ENCODE measurements at regions not wholly inside any gene's neighbourhood (a gene's known extent, or its start where the extent isn't known, plus 50 kb on each side); places are given as distances from the start of the nearest gene placed in this dataset.

DNA sequence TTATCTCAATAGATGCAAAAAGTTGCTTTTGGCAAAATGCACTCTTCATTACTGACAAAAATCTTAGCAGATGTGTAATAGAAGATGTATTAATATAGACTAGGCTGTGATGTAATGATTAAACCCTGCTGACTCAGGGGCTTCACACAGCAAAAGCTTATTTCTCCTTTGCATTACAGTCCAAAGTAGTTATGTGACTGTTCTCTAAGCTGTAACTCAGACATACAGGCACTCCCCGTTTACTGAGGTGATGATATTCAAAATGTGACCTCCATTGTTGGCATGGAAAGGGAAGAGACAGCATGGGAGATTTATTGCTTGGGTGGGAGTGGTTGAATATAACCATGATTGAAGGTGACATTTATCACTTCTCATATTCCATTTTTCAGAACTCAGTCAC lies 331.5 kb downstream of the SNAPC1 start:
- no peak for DNase-seq (ENCODE audit: low spot score)

- no peak for DNase-seq (ENCODE audit: low spot score)
These were observed 334.9 kb downstream of the SNAPC1 start for GRCh38 chr14:62097072-62097471.

- DNase-seq (ENCODE audit: low spot score) = no peak
These were observed 335.6 kb downstream of the SNAPC1 start for GRCh38 chr14:62097824-62098223.

DNA sequence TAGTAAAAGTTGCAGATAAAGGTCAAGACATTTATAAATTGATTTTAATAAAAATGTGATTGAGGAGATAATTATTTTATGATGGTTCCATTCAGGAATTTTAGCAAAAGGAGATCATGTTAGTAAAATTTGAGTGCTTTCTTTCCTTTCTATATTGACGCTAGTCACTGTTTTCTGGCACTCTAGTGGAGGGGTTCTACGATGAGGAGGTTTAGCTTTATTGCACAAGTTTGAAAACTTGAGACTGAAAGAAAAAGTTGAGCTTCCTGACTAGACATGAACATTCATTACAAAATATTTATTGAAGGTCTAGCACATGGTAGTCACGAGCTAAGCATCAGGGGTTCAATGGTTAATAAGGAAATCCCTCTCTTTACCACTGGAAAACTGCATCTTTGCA lies 336.1 kb downstream of the SNAPC1 start:
- DNase-seq (ENCODE audit: low spot score) = no peak

DNA sequence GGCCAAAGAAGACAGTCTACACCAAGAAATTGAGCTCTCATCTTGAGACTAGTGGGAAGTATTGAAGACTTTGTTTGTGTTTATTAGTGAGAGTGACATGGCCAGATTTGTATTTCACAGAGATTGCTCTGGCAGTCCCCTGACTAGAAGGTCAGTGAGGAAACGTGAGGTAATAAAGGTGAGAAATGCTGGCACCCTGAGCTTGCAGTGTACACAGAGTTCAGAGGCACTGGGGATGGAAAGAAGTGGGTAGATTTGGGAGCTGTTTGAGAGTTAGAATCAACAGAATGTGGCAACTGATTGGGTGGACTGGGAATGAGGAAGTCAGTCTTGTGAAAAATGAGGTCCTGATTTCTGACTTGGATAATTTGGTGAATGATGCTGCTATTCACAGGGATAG lies 336.9 kb downstream of the SNAPC1 start:
- DNase-seq (ENCODE audit: low spot score) = no peak

DNA sequence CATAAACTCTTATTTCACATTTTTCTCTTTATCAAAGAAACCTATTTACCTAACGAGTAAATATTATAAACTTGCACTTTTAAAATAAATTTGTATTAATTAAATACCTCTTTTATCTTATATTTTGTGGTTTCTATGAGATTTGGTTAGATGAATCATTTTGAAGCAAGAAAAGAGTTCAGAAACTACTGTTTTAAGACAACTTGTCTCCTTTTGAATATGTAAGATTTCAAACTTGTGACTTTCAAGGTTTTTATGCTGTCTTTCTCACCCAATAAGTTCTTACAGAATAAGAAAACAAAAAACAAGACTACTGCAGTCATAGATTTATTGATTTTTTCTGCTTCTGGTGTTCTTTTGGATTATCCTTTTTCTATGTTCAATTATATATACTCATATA lies 339.0 kb downstream of the SNAPC1 start:
- no peak for DNase-seq (ENCODE audit: low spot score)

GRCh38 chr14:62101673-62102348 lies 339.6 kb downstream of the SNAPC1 start:
- DNase-seq (ENCODE audit: low spot score) = no peak

DNA sequence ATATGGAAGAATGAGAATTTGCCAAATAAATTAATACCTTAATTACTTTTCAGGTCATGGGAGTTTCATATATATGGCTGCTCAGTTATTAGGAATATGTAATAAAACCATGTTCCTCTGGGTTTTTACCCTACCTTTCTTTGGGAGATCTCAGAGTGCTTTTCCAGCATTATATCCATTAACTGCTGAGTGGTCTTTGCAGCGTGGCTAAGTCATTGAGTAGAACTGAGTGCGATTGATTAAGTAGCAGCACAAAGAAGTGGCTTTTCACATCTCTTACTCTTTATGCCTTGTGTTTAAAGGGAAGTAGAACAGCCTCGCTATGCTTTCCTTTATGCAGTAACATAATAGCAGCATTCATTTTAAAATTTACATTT lies 340.1 kb downstream of the SNAPC1 start:
- no peak for DNase-seq (ENCODE audit: low spot score)

- DNase-seq (ENCODE audit: low spot score) = no peak
These were observed 341.2 kb downstream of the SNAPC1 start for GRCh38 chr14:62103464-62103863.

- DNase-seq (ENCODE audit: low spot score) = no peak
These were observed 348.7 kb downstream of the SNAPC1 start for GRCh38 chr14:62110941-62111340.

DNA sequence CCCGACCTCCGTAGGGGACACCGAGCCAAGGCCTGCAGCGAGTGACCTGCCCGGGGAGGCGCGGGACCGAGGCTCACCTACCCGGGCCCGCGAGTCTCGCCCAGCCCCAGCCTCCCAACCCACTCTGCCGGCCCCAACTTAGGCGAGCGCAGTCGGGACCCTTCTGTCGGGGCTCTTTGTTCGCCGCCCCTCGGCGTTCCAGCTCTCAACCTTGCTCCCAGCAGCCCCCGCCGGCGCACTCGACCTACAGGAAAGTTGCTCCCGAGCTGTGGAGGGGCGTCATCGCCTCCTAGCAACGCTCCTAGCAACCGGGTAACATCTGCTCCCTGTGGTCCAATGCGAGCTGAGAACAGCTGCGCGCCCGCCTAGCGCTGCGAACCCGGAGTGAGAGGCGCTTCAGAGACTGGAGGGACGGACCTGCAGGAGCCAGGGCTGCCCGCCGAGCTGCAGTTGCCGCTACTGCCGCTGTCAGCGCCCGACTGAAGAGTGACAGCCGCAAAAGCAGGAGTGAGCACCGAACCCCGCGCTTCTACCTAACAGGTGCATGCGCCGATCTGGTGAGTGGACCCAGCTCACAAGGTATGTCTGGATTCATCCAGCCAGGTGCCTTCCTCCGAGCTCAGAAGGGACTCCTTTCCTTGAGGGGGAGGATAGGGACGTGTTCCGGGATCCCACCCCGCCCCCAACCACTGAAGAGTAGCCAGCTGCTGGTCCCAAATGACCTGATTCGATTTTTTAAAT lies 355.0 kb downstream of the SNAPC1 start:
- DNase-seq (ENCODE audit: low spot score) = no peak

- no peak for DNase-seq (ENCODE audit: low spot score)
These were observed 355.5 kb downstream of the SNAPC1 start for GRCh38 chr14:62117751-62118105.

- no peak for DNase-seq (ENCODE audit: low spot score)
These were observed 356.2 kb downstream of the SNAPC1 start for GRCh38 chr14:62118461-62118860.

- no peak for DNase-seq (ENCODE audit: low spot score)
These were observed 356.7 kb downstream of the SNAPC1 start for GRCh38 chr14:62118871-62119270.

- DNase-seq (ENCODE audit: low spot score) = no peak
These were observed 361.7 kb downstream of the SNAPC1 start for GRCh38 chr14:62123961-62124360.

DNA sequence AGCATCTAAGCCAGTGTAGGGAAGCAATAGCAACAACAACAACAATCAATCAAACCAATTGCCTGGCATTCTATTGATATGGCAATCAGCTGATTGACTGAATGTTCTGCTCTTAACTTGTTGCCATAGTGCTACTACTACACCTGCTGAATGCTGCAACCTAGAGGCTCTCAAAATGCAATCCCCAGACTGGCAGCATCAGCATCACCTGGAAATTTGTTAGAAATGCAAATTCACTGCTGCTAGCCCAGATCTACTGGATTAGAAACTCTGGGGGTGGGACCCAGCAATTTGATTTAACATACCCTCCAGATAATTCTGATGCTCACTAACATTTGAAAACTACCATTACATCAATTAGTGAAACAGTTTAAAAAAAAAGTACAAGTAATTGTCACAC lies 363.6 kb downstream of the SNAPC1 start:
- DNase-seq (ENCODE audit: low spot score) = no peak

DNA sequence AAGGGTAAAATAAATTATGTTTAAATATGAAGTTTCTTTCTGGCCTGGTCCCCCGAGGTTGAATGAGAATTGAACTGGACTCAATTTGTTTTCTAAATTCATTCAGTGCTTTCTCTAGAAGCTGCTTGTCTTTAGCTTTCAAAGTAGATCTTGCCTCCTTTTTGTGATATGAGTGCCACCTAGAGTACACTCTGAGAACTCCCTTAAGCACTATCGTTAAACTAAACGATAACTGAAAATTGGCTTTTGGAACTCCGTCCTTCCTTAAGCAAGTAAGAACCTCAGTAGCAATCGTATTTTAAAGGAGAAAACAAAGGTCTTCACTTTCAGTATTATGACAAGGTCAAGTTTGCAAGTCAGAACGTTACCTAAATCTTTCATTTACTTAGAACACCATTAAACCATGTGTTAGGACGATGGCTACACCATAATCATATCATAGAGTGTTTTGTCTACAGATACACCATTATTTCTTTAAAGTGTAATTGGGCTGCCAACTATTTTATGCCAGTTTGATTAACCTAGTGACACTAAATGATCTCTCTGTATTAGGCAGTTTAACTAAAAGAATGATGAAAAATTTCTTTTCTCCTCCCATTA lies 364.8 kb downstream of the SNAPC1 start:
- peak; percentile 62 for DNase-seq (ENCODE audit: low spot score)

DNA sequence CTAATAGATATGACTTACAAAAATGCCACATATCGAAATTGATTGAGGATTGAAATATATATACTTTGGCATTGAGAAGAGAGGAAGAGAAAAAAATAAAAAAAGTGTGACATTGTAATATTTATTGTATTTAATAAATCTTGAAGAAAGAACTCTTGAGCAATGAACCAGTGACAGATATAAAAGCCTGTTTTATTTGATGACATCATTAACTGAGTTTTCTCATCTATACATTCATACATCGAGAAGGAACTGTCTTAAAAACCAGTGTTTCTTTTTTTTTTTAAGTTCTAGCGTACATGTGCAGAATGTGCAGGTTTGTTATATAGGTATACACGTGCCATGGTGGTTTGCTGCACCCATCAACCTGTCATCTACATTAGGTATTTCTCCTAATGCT lies 368.2 kb downstream of the SNAPC1 start:
- DNase-seq (ENCODE audit: low spot score) = no peak

DNA sequence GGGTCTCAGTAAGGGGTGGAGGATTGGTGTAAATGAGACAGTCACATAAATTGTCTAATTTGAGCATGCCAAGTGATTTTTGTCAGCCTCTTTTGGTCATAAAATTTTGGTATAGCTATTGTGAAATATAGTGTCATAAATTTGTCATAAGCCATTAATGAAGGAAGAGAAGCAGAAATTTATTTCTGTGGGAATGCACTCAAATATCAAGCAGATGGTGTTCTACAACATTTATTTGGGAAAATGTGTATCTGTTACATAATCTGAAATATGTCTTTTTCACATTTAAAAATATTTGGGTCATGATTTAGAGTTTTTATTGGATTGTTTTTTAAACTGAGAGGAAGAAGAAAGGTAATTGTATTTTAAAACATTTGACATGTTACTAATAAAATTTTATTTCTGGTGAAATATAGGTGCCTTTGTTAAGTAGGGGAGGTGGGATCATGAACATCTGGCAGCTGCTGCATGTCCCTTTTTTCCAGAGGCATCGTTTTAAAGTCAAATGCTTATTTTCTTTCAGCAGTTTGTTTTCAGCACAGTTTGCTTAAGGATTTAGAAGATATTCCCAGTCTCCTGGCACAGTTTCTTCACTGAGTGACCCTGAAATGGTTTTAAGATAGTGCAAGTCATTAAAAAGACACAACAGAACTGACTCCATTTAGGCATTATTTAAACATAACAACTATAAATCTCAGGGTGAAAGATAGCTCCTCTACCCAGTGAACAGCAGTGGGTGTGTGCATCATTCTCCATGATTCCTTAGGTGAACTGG lies 371.7 kb downstream of the SNAPC1 start:
- no peak for DNase-seq (ENCODE audit: low spot score)

DNA sequence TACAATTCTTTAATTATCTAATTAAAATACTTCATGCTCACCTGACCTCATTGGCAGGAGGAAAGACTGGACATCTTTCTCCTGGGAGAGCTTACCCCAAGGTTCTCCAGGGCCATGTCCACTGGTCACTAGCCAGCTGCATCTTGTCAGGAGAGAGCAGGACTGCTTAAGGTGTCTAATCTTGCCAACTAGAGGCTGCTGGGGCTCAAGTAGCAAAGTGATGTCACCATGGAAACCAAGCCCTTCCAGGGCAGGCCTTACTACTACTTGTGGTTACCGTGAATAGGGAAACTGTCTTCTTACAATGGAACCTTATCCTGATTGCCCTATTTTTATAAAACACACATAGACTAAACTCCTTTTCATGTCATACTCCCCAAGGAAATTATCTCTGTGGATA lies 376.4 kb downstream of the SNAPC1 start:
- DNase-seq (ENCODE audit: low spot score) = no peak

DNA sequence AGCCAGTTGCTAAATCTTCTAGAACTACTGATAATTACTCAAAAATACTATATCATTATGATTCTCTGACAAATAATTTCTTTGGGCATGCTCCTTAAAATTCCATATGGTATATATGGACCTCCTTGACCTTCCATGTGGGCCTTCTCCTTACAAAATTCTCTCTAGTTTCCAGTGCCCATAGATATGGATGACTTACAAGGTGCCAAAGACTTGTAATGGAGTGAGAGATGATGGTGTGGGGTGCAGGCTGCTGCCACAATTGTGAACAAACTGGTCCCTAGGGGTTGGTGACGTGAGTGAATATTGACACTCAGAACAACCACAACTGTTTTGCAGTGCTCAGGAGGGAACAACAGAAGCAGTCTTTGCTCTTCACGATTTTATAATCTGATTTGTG lies 378.9 kb downstream of the SNAPC1 start:
- no peak for DNase-seq (ENCODE audit: low spot score)

DNA sequence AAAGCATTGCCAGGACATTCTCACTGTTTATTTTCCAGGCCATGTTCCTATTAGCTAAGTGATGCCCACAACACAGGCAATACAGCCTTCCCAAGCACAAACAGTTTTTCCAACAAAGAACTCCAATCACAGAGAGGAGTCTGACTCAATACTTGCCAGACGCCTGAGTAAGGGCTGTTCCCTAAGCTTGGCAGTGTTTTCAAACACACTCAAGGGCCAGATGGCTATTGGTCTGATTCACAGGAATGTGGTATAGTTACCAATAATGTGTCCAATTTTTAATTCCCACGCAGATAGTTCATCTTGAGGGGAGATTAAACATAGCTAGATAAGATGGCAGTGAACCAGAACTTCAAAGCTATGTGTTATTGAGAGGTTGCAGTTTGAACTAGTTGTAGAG lies 381.0 kb downstream of the SNAPC1 start:
- DNase-seq (ENCODE audit: low spot score) = no peak

DNA sequence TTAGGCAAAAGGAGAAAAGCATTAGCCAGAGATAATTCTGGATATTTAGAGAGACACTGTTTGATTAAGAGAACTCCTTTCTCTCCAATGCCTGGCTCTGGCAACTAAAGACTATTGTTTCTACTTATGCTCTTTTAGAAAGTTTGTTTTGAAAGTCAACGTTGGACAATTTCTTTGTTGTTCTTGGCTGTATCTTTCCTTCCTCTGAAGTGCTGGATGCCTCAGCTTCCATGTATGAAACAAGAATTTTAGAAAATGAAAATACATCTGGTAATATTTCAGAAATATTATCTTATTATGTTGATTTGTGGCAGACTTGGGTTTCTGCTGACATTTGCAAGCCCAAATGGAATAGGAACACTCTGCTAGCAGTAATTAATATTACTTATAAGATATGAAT lies 382.6 kb downstream of the SNAPC1 start:
- DNase-seq (ENCODE audit: low spot score) = no peak
